Duodenal mucosa (tissue), 2 donors: ENCODE measurements at regions not wholly inside any gene's neighbourhood (a gene's known extent, or its start where the extent isn't known, plus 50 kb on each side); places are given as distances from the start of the nearest gene placed in this dataset.

ENCODE experiments used
- H3K27ac ChIP-seq: one replicate; pipeline ENCODE4 v1.7.0; 2013; ENCODE audit warnings: low read depth, low read length
- H3K27me3 ChIP-seq, 2 donors: one replicate each; pipeline ENCODE4 v1.7.0; 2013; ENCODE audit warnings: low read length in 2 of 2, control low read depth in 1 of 2; ENCODE audit not compliant: insufficient read depth in 2 of 2, control insufficient read depth in 1 of 2
- H3K36me3 ChIP-seq, 2 donors: one replicate each; pipeline ENCODE4 v1.7.0; 2013; ENCODE audit warnings: low read length in 2 of 2, control low read depth in 1 of 2; ENCODE audit not compliant: insufficient read depth in 2 of 2, control insufficient read depth in 1 of 2
- H3K4me1 ChIP-seq, 2 donors: one replicate each; pipeline ENCODE4 v1.7.0; 2013; ENCODE audit warnings: low read length in 2 of 2, control low read depth in 1 of 2; ENCODE audit not compliant: insufficient read depth in 2 of 2, control insufficient read depth in 1 of 2
- H3K4me3 ChIP-seq, 2 donors: one replicate each; pipeline ENCODE4 v1.7.0; 2013; ENCODE audit warnings: low read length in 2 of 2, low read depth in 1 of 2
- H3K9ac ChIP-seq, 2 donors: one replicate each; pipeline ENCODE4 v1.7.0; 2013; ENCODE audit warnings: low read length in 2 of 2, low read depth in 1 of 2
- H3K9me3 ChIP-seq, 2 donors: one replicate each; pipeline ENCODE4 v1.7.0; 2013; ENCODE audit warnings: low read length in 2 of 2, control low read depth in 1 of 2; ENCODE audit not compliant: control insufficient read depth in 1 of 2

DNA sequence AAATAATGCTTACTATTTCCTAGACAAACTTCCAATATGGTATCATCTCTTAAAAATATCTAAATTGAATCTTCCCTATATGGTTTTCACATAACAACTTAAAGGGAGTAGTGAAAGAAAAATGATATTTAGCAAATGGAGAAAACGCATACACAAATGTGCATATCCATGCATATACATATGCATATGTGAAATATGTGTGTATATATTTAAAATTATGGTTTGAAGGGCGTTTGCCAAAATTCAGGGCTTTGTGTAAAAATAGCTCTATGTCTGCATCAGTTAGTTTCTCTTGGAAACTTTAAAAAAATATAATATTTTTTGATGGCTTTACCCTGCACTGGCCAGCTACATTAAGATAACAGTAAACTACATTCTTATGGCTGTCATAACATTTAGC, 986.7 kb downstream of the BCL11A start:
- Histone ChIP-seq H3K4me1 (peaks cover 3 to 23% of the 10 kb centered on the region in 2 donors), H3K27me3 (no peaks in the 10 kb centered on the region), H3K9ac (no peak overlapping the region), H3K36me3 (no peaks in the 10 kb centered on the region), H3K27ac (no peak overlapping the region), H3K4me3 (no peak overlapping the region), H3K9me3 (no peaks in the 10 kb centered on the region)

DNA sequence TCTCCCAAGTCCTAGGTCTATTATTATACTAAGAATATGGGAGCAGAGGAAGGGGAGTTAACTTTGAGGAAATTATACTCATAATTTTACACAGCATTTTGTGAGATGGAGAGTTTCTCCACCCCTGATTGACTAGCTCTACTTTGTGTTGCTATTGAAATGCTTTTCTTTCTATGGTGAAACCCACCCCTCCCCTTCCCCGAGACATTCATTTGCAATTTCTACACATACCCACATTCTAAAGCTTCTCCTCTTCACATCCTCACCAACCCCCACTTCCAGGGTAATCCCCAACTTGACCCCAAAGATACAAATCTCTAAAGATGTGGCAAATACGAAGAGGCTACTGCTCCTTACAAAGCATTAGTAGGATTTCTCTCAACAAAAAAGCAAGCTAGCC, 992.2 kb downstream of the BCL11A start:
- H3K9me3 ChIP-seq, result no peaks in the 10 kb centered on the region
- H3K27ac ChIP-seq, result no peak overlapping the region
- no peaks in the 10 kb centered on the region for H3K36me3 ChIP-seq
- H3K4me1 ChIP-seq, result no peaks in the 10 kb centered on the region
- H3K9ac ChIP-seq, result no peak overlapping the region
- no peaks in the 10 kb centered on the region for H3K27me3 ChIP-seq
- H3K4me3 ChIP-seq, result no peak overlapping the region

DNA sequence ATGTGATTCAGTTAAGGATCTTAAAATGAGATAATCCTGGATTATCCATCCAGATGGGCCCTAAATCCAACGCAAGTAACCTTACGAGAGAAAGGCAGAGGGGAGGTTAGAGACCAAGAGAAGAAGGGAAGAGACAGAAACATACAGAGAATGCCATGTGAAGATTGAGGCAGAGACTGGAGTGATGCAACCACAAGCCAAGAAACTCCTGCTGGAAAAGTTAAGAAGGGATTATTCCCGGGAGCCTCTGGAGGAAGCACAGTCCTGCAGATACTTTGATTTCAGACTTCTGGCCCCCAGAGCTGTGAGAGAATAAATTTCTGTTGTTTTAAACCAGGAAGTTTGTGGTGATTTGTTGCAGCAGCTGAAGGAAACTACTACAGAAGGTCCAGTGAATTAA, 992.7 kb downstream of the BCL11A start:
- H3K9me3 ChIP-seq, result no peaks in the 10 kb centered on the region

DNA sequence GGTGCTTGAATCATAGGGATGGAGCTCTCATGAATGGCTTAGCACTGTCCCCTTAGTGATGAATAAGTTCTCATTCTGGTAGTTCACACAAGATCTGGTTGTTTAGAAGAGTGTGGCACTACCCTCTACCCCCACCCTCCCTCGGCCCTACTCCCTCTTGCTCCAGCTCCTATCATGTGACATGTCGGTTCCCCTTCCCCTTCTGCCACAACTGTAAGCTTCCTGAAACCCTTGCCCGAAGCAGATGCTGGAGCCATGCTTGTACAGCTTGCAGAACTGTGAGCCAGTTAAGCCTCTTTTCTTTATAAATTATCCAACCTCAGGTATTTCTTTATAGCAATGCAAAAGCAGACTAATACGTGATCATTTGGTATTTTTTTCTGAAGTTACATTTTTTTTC, 1012.6 kb downstream of the BCL11A start:
- Histone ChIP-seq H3K36me3 (no peaks in the 10 kb centered on the region), H3K9me3 (no peaks in the 10 kb centered on the region), H3K27ac (no peak overlapping the region), H3K9ac (no peak overlapping the region), H3K4me1 (no peaks in the 10 kb centered on the region), H3K4me3 (no peak overlapping the region), H3K27me3 (no peaks in the 10 kb centered on the region)

More for the DNA sequence above, 992.7 kb downstream of the BCL11A start:
- Histone ChIP-seq H3K4me3 (no peak overlapping the region), H3K36me3 (no peaks in the 10 kb centered on the region), H3K27me3 (no peaks in the 10 kb centered on the region), H3K27ac (no peak overlapping the region), H3K9ac (no peak overlapping the region), H3K4me1 (no peaks in the 10 kb centered on the region)

DNA sequence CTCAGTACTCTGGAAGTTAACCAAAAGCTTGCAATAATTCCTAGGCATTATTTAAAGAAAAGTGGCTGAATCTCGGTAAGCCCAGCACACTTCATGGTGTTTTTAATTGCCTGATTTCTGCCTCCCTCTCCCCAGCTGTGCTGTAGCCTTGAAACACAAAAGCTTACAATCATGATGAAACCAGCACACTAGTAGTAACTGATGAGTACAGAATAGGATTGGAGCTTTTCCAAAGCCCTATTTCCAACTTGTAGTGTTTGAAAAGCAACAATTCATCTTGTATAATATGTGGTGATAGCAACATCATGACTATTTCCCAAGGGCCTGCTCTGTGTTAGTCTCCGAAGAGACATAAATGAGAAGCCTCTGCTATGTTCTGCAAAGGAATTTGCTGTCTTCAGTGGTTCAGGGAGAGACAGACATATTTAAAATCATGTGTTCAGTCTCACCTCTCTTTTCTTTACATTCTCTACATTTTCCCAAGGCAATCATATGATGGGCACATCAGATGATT, 1015.0 kb downstream of the BCL11A start:
- no peaks in the 10 kb centered on the region for H3K36me3 ChIP-seq
- H3K9ac ChIP-seq, result no peak overlapping the region
- H3K27ac ChIP-seq, result no peak overlapping the region
- no peak overlapping the region for H3K4me3 ChIP-seq
- H3K4me1 ChIP-seq, result no peaks in the 10 kb centered on the region
- H3K27me3 ChIP-seq, result no peaks in the 10 kb centered on the region
- H3K9me3 ChIP-seq, result no peaks in the 10 kb centered on the region

DNA sequence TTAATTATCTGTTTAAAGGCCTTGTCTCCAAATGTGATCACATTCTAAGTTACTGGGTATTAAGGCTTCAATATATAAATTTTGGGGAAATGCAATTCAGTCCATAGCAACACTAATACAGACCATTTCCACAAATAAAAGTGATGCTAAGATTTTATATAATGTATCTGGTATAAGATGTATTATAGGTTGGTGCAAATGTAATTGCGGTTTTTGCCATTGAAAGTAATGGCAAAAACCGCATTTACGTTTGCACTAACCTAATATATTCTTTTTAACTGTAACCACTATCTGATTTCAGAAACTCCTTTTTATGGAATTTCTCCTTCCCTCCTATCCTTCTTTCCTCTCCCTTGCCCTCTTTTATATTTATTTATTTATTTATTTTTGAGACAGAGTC, 1020.6 kb downstream of the BCL11A start:
- no peaks in the 10 kb centered on the region for H3K36me3 ChIP-seq
- no peaks in the 10 kb centered on the region for H3K9me3 ChIP-seq
- no peak overlapping the region for H3K27ac ChIP-seq
- no peaks in the 10 kb centered on the region for H3K4me1 ChIP-seq
- H3K27me3 ChIP-seq, result no peaks in the 10 kb centered on the region
- H3K4me3 ChIP-seq, result no peak overlapping the region
- H3K9ac ChIP-seq, result no peak overlapping the region

DNA sequence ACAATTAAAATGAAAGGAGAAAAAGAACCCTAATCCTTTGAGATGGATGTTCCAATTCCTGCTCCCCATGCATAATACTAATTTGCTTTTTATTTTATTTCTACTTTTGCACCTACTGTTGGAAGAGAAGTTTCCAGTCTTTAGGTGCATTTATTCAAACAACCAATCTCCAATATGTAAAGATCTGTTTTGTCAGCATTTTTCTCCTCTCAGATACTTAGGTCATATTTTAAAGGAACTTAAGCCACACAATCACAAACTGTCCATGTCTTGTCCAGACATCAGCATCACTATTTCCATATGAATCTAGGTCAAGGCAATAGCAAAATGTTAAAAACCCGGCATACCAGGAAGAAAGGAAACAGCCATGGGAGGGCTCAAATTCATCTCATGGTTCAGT, 1023.2 kb downstream of the BCL11A start:
- H3K4me3 ChIP-seq, result no peak overlapping the region
- H3K9ac ChIP-seq, result no peak overlapping the region
- no peaks in the 10 kb centered on the region for H3K4me1 ChIP-seq
- no peaks in the 10 kb centered on the region for H3K36me3 ChIP-seq
- no peaks in the 10 kb centered on the region for H3K9me3 ChIP-seq
- H3K27ac ChIP-seq, result no peak overlapping the region
- no peaks in the 10 kb centered on the region for H3K27me3 ChIP-seq

DNA sequence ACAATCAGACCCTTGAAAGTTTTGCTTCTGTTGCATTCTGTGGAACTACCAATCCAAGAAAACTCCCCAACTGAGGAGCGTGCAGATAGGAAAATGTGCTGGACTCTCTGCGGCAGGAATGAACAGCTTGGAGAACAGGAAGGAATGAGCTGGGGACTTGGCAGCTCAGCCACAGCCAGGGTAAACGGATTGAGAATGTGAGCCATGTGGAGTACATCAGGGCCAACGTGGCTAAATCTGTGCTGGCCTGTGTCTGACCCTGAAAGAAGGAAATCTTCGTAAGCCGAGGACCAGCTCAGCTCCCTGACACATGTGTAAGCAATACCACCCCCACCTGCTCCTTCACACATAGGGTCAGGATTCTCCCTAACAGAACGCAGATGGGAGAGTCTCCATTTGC, 1023.7 kb downstream of the BCL11A start:
- Histone ChIP-seq H3K9me3 (no peaks in the 10 kb centered on the region), H3K36me3 (no peaks in the 10 kb centered on the region), H3K27me3 (no peaks in the 10 kb centered on the region), H3K4me3 (no peak overlapping the region), H3K27ac (no peak overlapping the region), H3K9ac (no peak overlapping the region), H3K4me1 (no peaks in the 10 kb centered on the region)

DNA sequence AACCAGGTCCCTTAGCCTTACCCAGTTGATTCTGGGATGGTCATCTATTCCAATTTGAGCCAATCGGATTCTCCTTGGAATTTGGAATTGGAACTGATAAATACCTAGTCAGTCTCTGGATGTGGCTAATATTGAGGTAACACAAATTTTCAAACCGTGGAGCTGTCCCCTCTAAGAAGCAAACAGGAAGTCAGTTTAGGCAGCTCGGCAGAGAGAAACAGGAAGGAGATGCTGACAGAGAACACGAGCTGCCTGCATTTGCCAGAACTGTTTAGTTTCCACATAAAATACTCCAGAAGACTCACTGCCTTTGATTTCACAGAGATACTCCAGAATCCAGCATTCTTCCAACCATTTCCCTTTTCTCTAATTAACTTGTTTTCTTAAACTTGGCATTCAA, 1024.9 kb downstream of the BCL11A start:
- Histone ChIP-seq H3K27ac (no peak overlapping the region), H3K27me3 (no peaks in the 10 kb centered on the region), H3K9ac (no peak overlapping the region), H3K4me3 (no peak overlapping the region), H3K4me1 (no peaks in the 10 kb centered on the region), H3K9me3 (no peaks in the 10 kb centered on the region), H3K36me3 (no peaks in the 10 kb centered on the region)

DNA sequence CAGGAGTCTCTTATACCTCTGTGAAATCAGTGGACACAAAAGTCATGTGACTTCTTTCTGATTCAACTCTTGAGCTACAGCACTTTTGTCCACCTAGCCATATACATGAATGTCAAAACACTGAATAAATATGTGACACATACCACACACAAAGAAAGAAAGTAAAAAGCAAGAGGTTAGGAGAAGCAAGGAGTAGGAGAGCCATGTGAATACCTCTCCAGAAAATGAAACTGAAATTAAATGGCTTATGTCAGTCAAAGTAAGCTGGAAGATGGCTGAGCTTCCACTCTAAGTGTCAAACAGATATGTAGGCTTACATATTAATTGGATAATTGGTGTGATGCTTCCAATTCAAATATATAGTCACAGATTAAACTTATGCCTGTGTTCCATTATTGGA, 1050.5 kb downstream of the BCL11A start:
- Histone ChIP-seq H3K9ac (no peak overlapping the region), H3K36me3 (no peaks in the 10 kb centered on the region), H3K4me3 (no peak overlapping the region), H3K4me1 (no peaks in the 10 kb centered on the region), H3K27ac (no peak overlapping the region), H3K27me3 (no peaks in the 10 kb centered on the region), H3K9me3 (no peaks in the 10 kb centered on the region)

DNA sequence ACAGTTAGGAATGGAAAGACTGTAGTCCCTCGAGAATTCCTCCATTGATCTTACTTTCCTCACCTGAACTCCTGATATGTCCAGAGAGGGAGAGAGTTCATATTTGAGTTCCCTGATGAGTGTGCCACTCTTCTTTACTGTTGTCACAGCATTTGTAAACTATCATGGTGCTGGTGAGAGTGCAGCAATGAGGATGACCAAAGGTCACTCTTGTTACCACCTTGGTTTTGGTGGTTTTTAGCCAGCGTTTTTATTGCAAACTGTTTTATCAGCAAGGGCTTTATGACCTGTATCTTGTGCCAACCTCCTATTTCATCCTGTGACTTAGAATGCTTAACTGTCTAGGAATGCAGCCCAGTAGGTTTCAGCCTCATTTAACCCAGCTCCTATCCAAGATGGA, 1062.5 kb downstream of the BCL11A start:
- Histone ChIP-seq H3K27ac (no peak overlapping the region), H3K27me3 (no peaks in the 10 kb centered on the region), H3K4me3 (no peak overlapping the region), H3K4me1 (no peaks in the 10 kb centered on the region), H3K9me3 (peaks cover 3 to 6% of the 10 kb centered on the region in 2 donors), H3K9ac (no peak overlapping the region), H3K36me3 (no peaks in the 10 kb centered on the region)
